ENCODE measurements at regions not wholly inside any gene's neighbourhood (a gene's known extent, or its start where the extent isn't known, plus 50 kb on each side); places are given as distances from the start of the nearest gene placed in this dataset.

- peaks cover 55% of the 10 kb centered on the region for H3K9me3 Mint-ChIP-seq
- H3K4me3 Mint-ChIP-seq = no peak overlapping the region
- Histone ChIP-seq H3K4me3 (peak overlapping the region; percentile 38; the same call in 1 of the 2 replicates), H2AFZ (no peak overlapping the region), H3K9me2 (ENCODE audit: insufficient read depth) (no peaks in the 10 kb centered on the region), H3K27me3 (ENCODE audit: insufficient read depth) (no peaks in the 10 kb centered on the region), H3K4me1 (ENCODE audit: insufficient read depth) (peaks cover 16% of the 10 kb centered on the region), H3K79me2 (replicated peaks; ENCODE audit: insufficient read depth) (peaks cover 68% of the 10 kb centered on the region), H3K27ac (ENCODE audit: low read depth) (peak overlapping the region; percentile 15; the same call in 1 of the 2 replicates), H3K36me3 (ENCODE audit: insufficient read depth) (peaks cover 64% of the 10 kb centered on the region), H3F3A (replicated peaks; ENCODE audit: low read depth) (peaks cover 8% of the 10 kb centered on the region), H4K20me1 (replicated peaks; ENCODE audit: insufficient read depth) (no peaks in the 10 kb centered on the region; the same call in 1 of the 2 replicates), H3K4me2 (peak overlapping the region; percentile 41; the same call in 1 of the 2 replicates)
- H3K27ac Mint-ChIP-seq = no peak overlapping the region
- TF ChIP-seq EZH2 (IDR thresholded peaks at IDR 0.05; ENCODE audit: low read depth, unreplicated experiment) = no peak
- TF ChIP-seq CREB1 (CRISPR knock-in tag; IDR thresholded peaks at IDR 0.05; ENCODE audit: low read depth) = no peak
- peak; percentile 34; the same call in 1 of the 2 replicates for TF ChIP-seq POLR2AphosphoS5 (IDR thresholded peaks at IDR 0.05; ENCODE audit: low read depth)
- H3K4me1 Mint-ChIP-seq = peaks cover 31% of the 10 kb centered on the region
- ATAC-seq = no peak
- peaks cover 92% of the 10 kb centered on the region for H3K36me3 Mint-ChIP-seq (ENCODE audit: low read depth)
- peaks cover 38% of the 10 kb centered on the region for H3K27me3 Mint-ChIP-seq (ENCODE audit: insufficient read depth, low read depth, poor library complexity)
- DNase-seq (ENCODE audit: low spot score) = no peak
These were observed 49.8 kb upstream of the HEY2 start for GRCh38 chr6:125699591-125699990.

All from GM23338 (cell line).